Right lobe of liver (tissue), 4 donors: ENCODE measurements at regions not wholly inside any gene's neighbourhood (a gene's known extent, or its start where the extent isn't known, plus 50 kb on each side); places are given as distances from the start of the nearest gene placed in this dataset.

ENCODE experiments used
- CTCF ChIP-seq, 4 donors: fragments of 200-600 bp in 3 of 4; fragments of 450-650 bp in 1 of 4; IDR thresholded peaks; one replicate each; pipeline versions ENCODE4 v1.5.1 to v1.8.0; 2016 to 2022; ENCODE audit warnings: antibody characterized with exemption in 4 of 4, mild to moderate bottlenecking in 2 of 4
- POLR2A ChIP-seq: fragments of 450-650 bp; IDR thresholded peaks from one replicate; pipeline ENCODE4 v1.6.1; 2017; ENCODE audit warnings: antibody characterized with exemption, mild to moderate bottlenecking
- donor health status: DM: no; HTN: no; CAD: no.
- donor health status: DM: no; HTN: no; CAD: no.
- donor health status: DM: no; HTN: yes; CAD: no.

DNA sequence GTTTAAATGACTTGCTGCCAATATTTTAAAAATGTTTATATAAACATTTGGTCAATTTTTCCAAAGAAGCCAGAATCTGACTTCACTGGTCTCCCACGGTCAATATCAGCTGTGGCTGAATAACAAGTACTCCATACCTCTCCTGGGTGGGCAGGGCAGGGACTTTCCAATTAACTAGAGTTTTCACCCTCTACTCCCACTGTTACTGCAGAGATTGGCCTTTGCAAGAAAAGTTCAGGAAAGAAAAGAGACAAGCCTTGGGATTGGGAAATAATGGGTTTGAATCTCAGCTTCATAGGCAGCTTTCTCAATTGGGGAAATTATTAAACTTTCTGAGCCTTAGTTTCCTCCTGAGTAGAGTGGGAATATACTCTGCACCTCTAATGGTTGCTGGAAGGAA, 236.9 kb downstream of the PRL start:
- TF ChIP-seq CTCF (IDR thresholded peaks at IDR 0.05) (no peak), POLR2A (no peak)
